SK-N-SH (cell line): ENCODE measurements at regions not wholly inside any gene's neighbourhood (a gene's known extent, or its start where the extent isn't known, plus 50 kb on each side); places are given as distances from the start of the nearest gene placed in this dataset.

Source experiments
- CTCF ChIA-PET: fragments of 300-600, 350-600 bp; formaldehyde crosslinking; extraction: SDS; loops from one replicate; lab custom pipeline; 2021; lab: Yijun Ruan, JAX
- POLR2A ChIA-PET: fragments of 350-600 bp; sonication (Branson Sonifier 250); formaldehyde crosslinking; extraction: SDS; loops from one replicate; lab custom pipeline; 2020; ENCODE audit warnings: antibody characterized with exemption, inconsistent platforms; lab: Yijun Ruan, JAX
- DNase-seq: peaks from one replicate; pipeline ENCODE4 v3.0.0; 2012
- H2AFZ ChIP-seq: fragments of 200-600 bp; sonication (generic); 2 replicates; pipeline ENCODE4 v1.8.1; 2016; ENCODE audit warnings: antibody characterized with exemption, mild to moderate bottlenecking, low read depth
- H3F3A ChIP-seq: fragments of 200-600 bp; sonication (generic); replicated peaks from 2 replicates; pipeline ENCODE3; 2016; ENCODE audit warnings: antibody characterized with exemption, mild to moderate bottlenecking; ENCODE audit not compliant: insufficient read depth
- H3K27ac ChIP-seq, 2 experiments: fragments of 200-500 bp in 1 of 2; fragments of 200-600 bp in 1 of 2; sonication (Bioruptor generic) in 1 of 2; sonication (generic), shearing (Covaris generic) in 1 of 2; 2 replicates each; pipeline versions ENCODE4 v1.5.1 to v1.6.1; 2014 to 2016; ENCODE audit warnings: low read depth in 2 of 2, inconsistent platforms in 1 of 2, low read length in 1 of 2, mild to moderate bottlenecking in 1 of 2, mixed read lengths in 1 of 2
- H3K27me3 ChIP-seq: fragments of 200-600 bp; sonication (generic), shearing (Covaris generic); 2 replicates; pipeline ENCODE4 v1.6.1; 2016; ENCODE audit warnings: mixed run types; ENCODE audit not compliant: insufficient read depth
- H3K36me3 ChIP-seq, 2 experiments: fragments of 200-500 bp in 1 of 2; fragments of 200-600 bp in 1 of 2; sonication (Bioruptor generic) in 1 of 2; sonication (generic) in 1 of 2; replicated peaks in 1 of 2; 2 replicates each; pipeline versions ENCODE3 to v1.5.1; 2014 to 2016; ENCODE audit warnings: low read length in 1 of 2, mild to moderate bottlenecking in 1 of 2; ENCODE audit not compliant: insufficient read depth in 2 of 2, control insufficient read depth in 1 of 2
- H3K4me1 ChIP-seq, 2 experiments: fragments of 200-500 bp in 1 of 2; fragments of 200-600 bp in 1 of 2; sonication (Bioruptor generic) in 1 of 2; sonication (generic), shearing (Covaris generic) in 1 of 2; 2 replicates each; pipeline versions ENCODE4 v1.5.1 to v1.6.1; 2014 to 2016; ENCODE audit warnings: low read depth in 1 of 2, low read length in 1 of 2, mixed run types in 1 of 2; ENCODE audit not compliant: insufficient read depth in 2 of 2, control insufficient read depth in 1 of 2
- H3K4me2 ChIP-seq: fragments of 200-600 bp; sonication (generic), shearing (Covaris generic); 2 replicates; pipeline ENCODE4 v1.6.1; 2017; ENCODE audit warnings: mixed run types
- H3K4me3 ChIP-seq, 2 experiments: fragments of 200-500 bp in 1 of 2; fragments of 200-600 bp in 1 of 2; sonication (Bioruptor generic) in 1 of 2; sonication (generic), shearing (Covaris generic) in 1 of 2; 2 replicates each; pipeline versions ENCODE4 v1.5.1 to v1.8.1; 2014 to 2016; ENCODE audit warnings: low read depth in 2 of 2, inconsistent platforms in 1 of 2, low read length in 1 of 2, mild to moderate bottlenecking in 1 of 2, mixed read lengths in 1 of 2, moderate library complexity in 1 of 2
- H3K79me2 ChIP-seq: fragments of 200-600 bp; sonication (generic); 2 replicates; pipeline ENCODE4 v1.8.1; 2017; ENCODE audit warnings: mild to moderate bottlenecking; ENCODE audit not compliant: insufficient read depth
- H3K9ac ChIP-seq: fragments of 200-600 bp; sonication (generic); 2 replicates; pipeline ENCODE4 v1.6.1; 2017; ENCODE audit warnings: mixed run types
- H3K9me2 ChIP-seq: fragments of 200-600 bp; sonication (generic); 2 replicates; pipeline ENCODE4 v1.6.1; 2017; ENCODE audit warnings: mixed run types
- H3K9me3 ChIP-seq: fragments of 200-600 bp; sonication (generic); 2 replicates; pipeline ENCODE4 v1.6.1; 2017; ENCODE audit warnings: mixed run types, mild to moderate bottlenecking, moderate library complexity
- H4K20me1 ChIP-seq: fragments of 200-600 bp; sonication (generic); 2 replicates; pipeline ENCODE4 v1.6.1; 2017; ENCODE audit warnings: mild to moderate bottlenecking, mixed run types; ENCODE audit not compliant: insufficient read depth
- CHD2 ChIP-seq: fragments of 150-350 bp; IDR thresholded peaks from 2 replicates; pipeline ENCODE4 v1.6.1; 2018; ENCODE audit warnings: low read length; ENCODE audit not compliant: partially characterized antibody
- EP300 ChIP-seq, 2 experiments: IDR thresholded peaks; 2 replicates each; pipeline versions ENCODE4 v1.4.0 to v1.6.1; 2012; ENCODE audit warnings: borderline replicate concordance in 1 of 2, low read depth in 1 of 2, low read length in 1 of 2
- GATA2 ChIP-seq: sonication (generic); formaldehyde crosslinking; IDR thresholded peaks from 2 replicates; pipeline ENCODE4 v1.5.0; 2020; ENCODE audit warnings: mild to moderate bottlenecking, missing genetic modification reagents
- MAX ChIP-seq: IDR thresholded peaks from 2 replicates; pipeline ENCODE4 v1.4.0; 2012; ENCODE audit warnings: low read depth
- MEF2A ChIP-seq: IDR thresholded peaks from 2 replicates; pipeline ENCODE4 v1.4.0; 2012; ENCODE audit warnings: low read depth, borderline replicate concordance
- POLR2AphosphoS5 ChIP-seq: IDR thresholded peaks from 2 replicates; pipeline ENCODE4 v1.6.1; 2012; ENCODE audit warnings: low read depth, low read length
- RAD21 ChIP-seq: IDR thresholded peaks from 2 replicates; pipeline ENCODE4 v1.6.1; 2012; ENCODE audit warnings: mild to moderate bottlenecking, low read length
- REST ChIP-seq: IDR thresholded peaks from 2 replicates; pipeline ENCODE4 v1.6.1; 2012; ENCODE audit warnings: mild to moderate bottlenecking, low read depth, low read length, moderate library complexity
- RFX5 ChIP-seq: IDR thresholded peaks from 2 replicates; pipeline ENCODE4 v1.6.1; 2012; ENCODE audit warnings: mild to moderate bottlenecking, improper control_type of control experiment, low read length
- SIN3A ChIP-seq: IDR thresholded peaks from 2 replicates; pipeline ENCODE4 v1.6.1; 2012; ENCODE audit warnings: low read depth, mild to moderate bottlenecking, low read length, moderate library complexity, borderline replicate concordance
- SMC3 ChIP-seq: IDR thresholded peaks from 2 replicates; pipeline ENCODE4 v1.6.1; 2012; ENCODE audit warnings: low read depth, low read length, improper control_type of control experiment
- TAF1 ChIP-seq: IDR thresholded peaks from 2 replicates; pipeline ENCODE4 v1.6.1; 2012; ENCODE audit warnings: low read depth, mild to moderate bottlenecking, low read length, moderate library complexity, borderline replicate concordance
- TCF12 ChIP-seq: IDR thresholded peaks from 2 replicates; pipeline ENCODE4 v1.4.0; 2012
- TEAD4 ChIP-seq: IDR thresholded peaks from 2 replicates; pipeline ENCODE4 v1.4.0; 2012; ENCODE audit warnings: mild to moderate bottlenecking, borderline replicate concordance; ENCODE audit not compliant: insufficient read depth
- whole genome bisulfite sequencing: methylation state at CpG from one replicate; pipeline ENCODE4 v1.1.6; 2017; ENCODE audit warnings: low lambda C conversion rate; 5-methylcytosine and 5-hydroxymethylcytosine counted together
- TF ChIP-seq, protein P1 (sequence below): fragments of 150-350 bp; IDR thresholded peaks from 2 replicates; pipeline ENCODE4 v1.6.1; 2016; ENCODE audit warnings: mild to moderate bottlenecking, low read depth, low read length
- TF ChIP-seq, protein P2 (sequence below): fragments of 150-350 bp; IDR thresholded peaks from 2 replicates; pipeline ENCODE4 v1.6.1; 2017; ENCODE audit warnings: antibody characterized with exemption, low read length, low read depth, borderline replicate concordance

DNA sequence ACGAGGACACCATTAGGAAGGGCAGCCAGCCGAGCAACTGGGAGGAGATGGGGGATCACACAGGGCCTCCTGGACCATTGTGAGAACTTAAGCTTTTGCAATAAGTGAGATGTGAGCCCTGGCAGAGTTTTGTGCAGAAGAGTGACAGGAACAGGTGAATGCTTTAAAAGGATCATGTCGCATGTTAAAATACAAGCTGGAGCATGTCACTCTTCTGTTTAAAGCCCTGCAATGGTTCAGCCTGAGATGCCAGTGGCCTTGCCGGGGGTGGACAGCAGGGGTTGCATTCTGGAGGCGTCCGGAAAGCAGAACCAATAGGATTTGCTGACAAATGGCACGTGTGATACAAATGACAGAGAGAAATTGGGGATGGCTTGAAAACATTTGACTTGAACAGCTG, 137.5 kb upstream of the RFLNA start:
- no peak overlapping the region for H3K4me3 ChIP-seq
- no peak overlapping the region for H3K9ac ChIP-seq
- H4K20me1 ChIP-seq: no peaks in the 10 kb centered on the region
- CTCF ChIA-PET: interaction anchor here (1.5 kb wide), 1 partner anchor 614 kb away, joined by 3 read pairs; no protein-coding TSS in a partner anchor
- TF ChIP-seq TAF1: no peak
- no peak for TF ChIP-seq REST
- TF ChIP-seq MAX: no peak
- TF ChIP-seq POLR2AphosphoS5: no peak
- TF ChIP-seq EP300 (IDR thresholded peaks at IDR 0.05; ENCODE audit: borderline replicate concordance in 1 of 2, low read depth in 1 of 2, low read length in 1 of 2): no peak
- no peak for TF ChIP-seq CHD2
- no peak for TF ChIP-seq RAD21
- TF ChIP-seq RFX5: no peak
- TF ChIP-seq, protein P1, sequence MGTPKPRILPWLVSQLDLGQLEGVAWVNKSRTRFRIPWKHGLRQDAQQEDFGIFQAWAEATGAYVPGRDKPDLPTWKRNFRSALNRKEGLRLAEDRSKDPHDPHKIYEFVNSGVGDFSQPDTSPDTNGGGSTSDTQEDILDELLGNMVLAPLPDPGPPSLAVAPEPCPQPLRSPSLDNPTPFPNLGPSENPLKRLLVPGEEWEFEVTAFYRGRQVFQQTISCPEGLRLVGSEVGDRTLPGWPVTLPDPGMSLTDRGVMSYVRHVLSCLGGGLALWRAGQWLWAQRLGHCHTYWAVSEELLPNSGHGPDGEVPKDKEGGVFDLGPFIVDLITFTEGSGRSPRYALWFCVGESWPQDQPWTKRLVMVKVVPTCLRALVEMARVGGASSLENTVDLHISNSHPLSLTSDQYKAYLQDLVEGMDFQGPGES: no peak
- TF ChIP-seq SMC3: no peak
- no peak for TF ChIP-seq MEF2A
- TF ChIP-seq SIN3A: no peak
- TF ChIP-seq TCF12: no peak
- no peak for TF ChIP-seq GATA2 (CRISPR knock-in tag)
- TF ChIP-seq, protein P2, sequence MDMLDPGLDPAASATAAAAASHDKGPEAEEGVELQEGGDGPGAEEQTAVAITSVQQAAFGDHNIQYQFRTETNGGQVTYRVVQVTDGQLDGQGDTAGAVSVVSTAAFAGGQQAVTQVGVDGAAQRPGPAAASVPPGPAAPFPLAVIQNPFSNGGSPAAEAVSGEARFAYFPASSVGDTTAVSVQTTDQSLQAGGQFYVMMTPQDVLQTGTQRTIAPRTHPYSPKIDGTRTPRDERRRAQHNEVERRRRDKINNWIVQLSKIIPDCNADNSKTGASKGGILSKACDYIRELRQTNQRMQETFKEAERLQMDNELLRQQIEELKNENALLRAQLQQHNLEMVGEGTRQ: no peak
- TF ChIP-seq TEAD4: no peak
- TF ChIP-seq, all 33 proteins: peak for 0
- no peak overlapping the region for H2AFZ ChIP-seq
- no peaks in the 10 kb centered on the region; a peak in 1 of 4 replicates for H3K4me1 ChIP-seq
- 58% methylated on average over 6 of the region's 7 CpGs for WGBS
- H3K36me3 ChIP-seq: no peaks in the 10 kb centered on the region
- H3K9me3 ChIP-seq: no peaks in the 10 kb centered on the region
- DNase-seq: no peak
- no peak overlapping the region for H3K4me2 ChIP-seq
- no peaks in the 10 kb centered on the region for H3K9me2 ChIP-seq
- no peaks in the 10 kb centered on the region for H3K79me2 ChIP-seq
- no peaks in the 10 kb centered on the region; the same call in 1 of the 2 replicates for H3K27me3 ChIP-seq
- POLR2A ChIA-PET: no interaction called here
- no peak overlapping the region for H3K27ac ChIP-seq
- no peaks in the 10 kb centered on the region for H3F3A ChIP-seq
